Right kidney (tissue), 1 donor: ENCODE measurements at regions not wholly inside any gene's neighbourhood (a gene's known extent, or its start where the extent isn't known, plus 50 kb on each side); places are given as distances from the start of the nearest gene placed in this dataset.

ENCODE experiments used
- DNase-seq: peaks from one replicate; pipeline ENCODE4 v3.0.0-alpha.2; 2016

GRCh38 chr2:176683618-176684111 is 414.4 kb downstream of the MTX2 start:
- no peak for DNase-seq

DNA sequence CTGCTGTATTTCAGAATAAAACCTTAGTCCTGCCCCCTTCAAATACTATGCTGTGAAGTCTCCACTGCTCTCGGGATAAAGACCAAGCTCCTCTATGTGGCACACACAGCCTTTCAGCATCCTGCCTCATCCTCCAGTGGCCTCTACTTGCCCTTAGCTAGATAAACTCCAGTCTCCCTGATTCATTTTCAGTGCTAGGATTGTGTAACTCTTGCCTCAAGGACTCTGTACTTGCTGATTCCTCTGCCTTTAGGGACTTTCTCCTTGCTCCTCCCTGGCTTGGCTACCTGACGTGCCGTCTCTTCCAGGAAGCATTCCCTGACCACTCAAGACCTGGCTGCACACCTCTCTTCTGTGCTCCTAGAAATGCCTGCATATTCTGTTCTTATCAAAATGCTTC is 416.7 kb downstream of the MTX2 start:
- DNase-seq = no peak

DNA sequence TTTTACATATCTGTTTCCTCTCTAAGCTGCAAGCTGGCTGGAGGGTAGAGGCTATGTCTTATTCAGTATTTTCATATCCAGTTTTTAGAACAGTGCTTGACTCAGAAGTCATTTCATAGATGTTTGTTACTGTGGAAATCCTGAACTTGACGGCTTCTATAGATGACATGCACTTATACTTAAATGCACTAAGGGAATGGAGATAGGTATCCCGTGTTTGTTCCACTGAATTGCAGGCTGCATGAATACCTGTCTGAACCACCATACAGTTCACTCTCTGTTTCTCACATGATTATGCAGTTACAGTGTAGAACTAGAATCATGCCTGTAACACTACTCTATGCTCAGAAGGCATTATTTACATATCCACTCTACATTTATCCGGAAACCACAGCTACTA is 417.1 kb downstream of the MTX2 start:
- DNase-seq = no peak

DNA sequence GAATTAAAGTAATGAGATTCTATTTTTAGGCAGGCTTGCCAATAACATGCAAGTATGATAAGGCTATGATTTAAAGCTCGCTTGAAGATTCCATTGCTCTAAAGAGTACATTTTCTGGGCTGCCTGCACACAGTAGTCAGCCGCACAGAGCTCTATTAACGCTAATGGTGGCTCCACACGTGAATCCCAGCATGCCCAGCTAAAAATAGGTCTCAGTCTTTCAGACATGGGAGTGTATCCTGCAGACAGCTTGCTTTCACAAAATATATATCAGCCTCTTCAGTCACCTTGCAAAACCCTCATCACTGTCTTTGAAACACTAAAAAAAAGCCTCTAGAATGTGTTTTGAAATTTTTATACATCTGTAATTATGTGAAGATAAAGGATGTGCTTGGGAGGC is 418.1 kb downstream of the MTX2 start:
- no peak for DNase-seq

GRCh38 chr2:176687944-176688343 is 418.7 kb downstream of the MTX2 start:
- no peak for DNase-seq

DNA sequence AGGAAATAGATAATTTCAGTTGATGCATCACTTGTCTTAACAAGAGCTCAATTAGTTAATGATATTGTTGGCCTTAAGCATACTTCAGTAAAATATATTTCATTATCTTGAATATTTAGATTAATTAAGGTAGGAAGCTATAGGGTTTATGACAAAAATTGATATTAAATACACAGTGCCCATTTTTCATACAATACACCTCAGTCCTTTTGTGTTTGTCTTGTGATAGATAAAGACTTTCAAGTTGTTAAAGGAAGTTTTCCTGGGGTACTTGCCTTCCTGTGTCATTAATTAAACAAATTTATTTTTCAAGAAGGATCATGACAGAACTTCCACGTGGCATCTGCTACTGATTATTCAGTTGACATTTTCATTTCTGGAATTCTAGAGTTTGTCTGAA is 420.5 kb downstream of the MTX2 start:
- no peak for DNase-seq

DNA sequence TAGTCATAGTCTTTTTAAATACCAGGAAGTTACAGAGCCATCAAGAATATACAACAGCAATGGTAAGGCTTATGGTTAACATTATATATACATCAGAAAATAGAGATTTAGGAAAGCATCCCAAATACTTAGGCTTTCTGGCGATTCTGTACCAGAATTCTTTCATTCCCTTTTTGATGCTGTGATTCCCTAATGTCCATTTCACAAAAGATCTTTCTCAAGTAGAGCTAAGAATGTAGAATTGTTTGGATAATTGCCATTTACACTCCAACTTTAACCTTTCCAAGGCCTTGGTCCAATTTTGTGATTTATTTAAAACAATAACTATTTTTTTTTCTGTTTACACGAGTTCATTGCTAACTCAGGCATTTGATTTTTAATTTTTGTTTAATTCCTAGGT is 422.2 kb downstream of the MTX2 start:
- DNase-seq = no peak

- no peak for DNase-seq
Measured at GRCh38 chr2:176692533-176692932, 423.3 kb downstream of the MTX2 start.

DNA sequence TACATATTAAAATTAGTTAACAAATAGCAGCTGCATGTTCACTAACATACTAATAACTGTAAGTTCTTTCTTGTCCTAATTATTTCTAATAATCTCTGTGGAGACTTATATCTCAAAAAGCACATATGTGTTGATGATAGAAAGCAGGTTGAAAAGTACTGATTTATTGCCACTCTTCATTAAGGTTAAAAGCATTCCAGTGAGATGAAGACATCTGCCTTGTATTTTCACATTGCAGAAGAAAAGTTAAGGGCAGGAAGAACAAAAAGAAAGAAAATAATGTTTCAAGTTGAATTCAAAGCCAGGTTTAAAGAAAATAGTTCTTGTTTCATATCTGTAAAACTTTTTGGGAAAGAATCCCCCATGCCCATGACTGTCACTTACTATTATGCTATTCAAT is 429.9 kb downstream of the MTX2 start:
- DNase-seq = no peak

DNA sequence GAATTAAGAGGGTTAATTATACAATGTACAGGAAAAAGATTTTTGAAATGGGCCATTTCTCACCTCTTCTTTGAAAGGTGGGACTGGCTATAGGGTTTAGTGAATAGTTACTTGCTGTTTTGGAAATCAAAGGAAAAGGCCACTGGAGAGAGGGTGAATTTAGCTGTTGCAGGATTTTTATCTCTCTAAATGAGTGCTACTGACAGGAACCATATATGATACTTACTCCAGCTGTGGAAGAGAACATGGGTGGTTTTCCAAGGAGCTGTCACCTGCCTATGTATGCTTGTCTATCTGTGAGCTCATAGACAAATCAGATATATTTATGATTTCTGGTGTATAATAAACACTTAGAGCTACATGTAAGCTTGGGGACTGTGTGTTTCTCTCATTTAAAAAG is 430.4 kb downstream of the MTX2 start:
- DNase-seq = no peak

- DNase-seq = no peak
Measured at GRCh38 chr2:176702131-176702530, 432.9 kb downstream of the MTX2 start.

DNA sequence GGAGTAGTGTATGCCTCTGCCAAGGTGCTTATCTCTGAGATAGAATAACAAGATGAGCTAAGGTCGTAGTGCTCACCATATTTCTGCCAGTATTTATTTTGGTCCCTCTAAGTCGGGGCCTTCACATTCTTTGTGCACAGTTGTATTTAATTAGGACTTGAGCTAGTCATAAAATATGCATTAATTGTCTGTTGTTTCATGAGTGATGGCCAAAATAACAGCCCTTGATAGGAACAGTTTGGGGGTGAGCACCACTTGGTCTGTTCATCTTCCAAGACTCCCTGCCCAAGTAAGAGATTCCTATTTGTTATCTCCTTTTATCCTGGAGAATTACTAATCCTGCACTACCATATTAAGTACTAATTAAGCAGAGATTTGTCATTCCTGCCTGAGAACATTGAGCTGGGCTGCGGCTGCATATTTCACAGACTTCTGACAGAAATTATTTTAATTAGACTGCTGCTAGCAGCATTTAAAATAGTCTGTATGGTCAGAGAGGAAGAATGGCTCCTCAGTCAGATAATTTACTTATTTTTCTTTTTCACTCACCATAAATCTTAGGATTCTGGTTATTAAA is 435.1 kb downstream of the MTX2 start:
- peak; percentile 25 for DNase-seq

DNA sequence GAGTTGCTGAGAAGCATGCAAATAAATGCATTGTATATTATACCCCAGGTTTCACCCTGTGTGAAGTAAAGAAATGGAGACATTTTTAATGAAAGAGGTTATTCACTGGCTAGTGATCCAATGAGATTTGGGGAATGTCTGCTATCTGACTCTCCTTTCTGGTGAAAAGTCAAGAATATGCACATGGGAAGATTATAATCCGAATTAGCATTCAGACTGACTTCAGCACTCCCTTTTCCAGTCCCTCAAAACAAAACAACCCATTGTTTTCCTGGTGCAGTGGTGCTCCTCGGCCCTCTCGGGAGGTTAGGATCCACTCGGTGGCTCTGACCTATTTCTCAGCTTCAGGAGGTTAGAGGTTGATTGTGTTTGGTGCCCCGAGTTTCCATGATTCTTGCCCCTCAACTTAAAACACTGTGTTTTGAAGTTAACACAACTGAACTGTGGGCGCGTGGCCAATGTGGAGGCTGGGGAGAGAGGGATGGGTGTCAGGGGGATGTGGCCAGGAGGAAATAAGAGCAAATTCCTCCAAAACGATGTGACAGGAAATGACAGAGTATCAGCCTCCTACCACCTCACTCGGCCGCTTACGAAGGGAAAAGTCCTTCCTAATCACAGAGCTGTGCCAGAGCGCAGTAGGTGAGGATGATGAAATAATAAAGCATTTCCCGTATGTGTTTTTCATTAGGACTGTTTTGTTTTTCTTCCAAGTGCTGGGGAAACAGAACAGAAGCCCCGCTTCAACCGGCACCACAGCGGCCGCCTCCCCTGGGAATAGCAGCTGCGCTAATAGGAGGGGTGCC is 440.1 kb downstream of the MTX2 start:
- no peak for DNase-seq

GRCh38 chr2:176709991-176710390 is 440.7 kb downstream of the MTX2 start:
- DNase-seq = no peak

GRCh38 chr2:176710657-176711186 is 441.5 kb downstream of the MTX2 start:
- no peak for DNase-seq

- DNase-seq = no peak
Measured at GRCh38 chr2:176725873-176726645, 456.8 kb downstream of the MTX2 start.

DNA sequence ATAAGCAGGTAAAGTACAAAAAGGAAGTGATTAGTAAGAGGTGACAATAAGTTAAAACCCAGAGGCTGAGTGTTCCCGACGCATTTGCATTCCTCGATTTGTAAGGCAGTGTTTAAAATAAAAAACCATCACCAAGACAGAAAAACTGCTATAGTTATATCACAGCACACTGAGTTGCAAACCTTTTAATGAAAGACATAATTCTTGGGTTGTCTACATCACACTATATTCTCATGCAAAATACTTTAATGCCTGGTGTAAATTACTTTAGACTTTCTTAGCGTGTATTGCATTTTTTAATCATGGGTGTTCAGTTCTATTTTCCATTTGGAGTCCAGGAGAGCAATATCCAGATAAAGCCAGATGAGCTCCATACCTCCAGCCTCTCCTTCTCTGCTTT is 458.5 kb downstream of the MTX2 start:
- no peak for DNase-seq

DNA sequence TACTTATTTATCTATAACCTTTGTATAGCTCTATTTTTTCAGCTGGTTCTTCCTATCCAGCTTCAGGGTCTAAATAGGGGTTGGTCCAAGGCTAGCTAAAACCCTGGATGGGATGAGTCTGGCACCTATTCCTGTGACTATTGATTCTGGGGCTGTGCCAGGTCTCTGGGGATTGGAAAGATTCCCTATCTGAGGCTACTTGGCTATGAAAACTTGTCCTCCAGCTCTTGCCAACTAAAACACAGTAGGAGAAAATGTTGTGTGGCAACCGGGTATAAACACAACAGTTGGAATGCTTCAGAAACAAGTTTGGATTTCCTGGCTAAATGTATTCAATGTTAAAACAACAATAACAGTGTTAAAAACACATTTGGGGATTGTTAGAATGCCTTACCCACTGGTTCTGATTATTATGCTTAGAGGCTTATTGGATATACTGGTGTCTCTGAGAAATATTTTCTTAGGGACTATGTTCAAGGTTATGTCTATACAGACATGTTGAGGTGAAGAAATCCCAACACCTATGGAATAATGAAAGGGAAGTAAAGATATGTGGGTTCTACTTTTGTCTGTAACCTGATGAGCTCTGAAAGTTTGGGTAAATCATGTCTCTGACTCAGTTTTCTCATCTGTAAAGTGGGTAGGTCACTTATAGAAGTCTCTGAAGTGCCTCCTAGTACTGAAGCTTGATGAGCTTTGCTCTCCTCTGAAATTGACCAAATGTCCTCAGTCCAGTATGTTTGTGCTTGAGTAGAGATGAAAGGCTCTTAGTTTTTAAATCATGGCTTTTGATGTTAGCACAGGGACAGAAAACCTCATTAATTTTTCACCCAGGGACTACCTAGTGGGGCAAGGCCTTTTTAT is 460.7 kb downstream of the MTX2 start:
- no peak for DNase-seq

GRCh38 chr2:176732780-176733179 is 463.5 kb downstream of the MTX2 start:
- DNase-seq = no peak

DNA sequence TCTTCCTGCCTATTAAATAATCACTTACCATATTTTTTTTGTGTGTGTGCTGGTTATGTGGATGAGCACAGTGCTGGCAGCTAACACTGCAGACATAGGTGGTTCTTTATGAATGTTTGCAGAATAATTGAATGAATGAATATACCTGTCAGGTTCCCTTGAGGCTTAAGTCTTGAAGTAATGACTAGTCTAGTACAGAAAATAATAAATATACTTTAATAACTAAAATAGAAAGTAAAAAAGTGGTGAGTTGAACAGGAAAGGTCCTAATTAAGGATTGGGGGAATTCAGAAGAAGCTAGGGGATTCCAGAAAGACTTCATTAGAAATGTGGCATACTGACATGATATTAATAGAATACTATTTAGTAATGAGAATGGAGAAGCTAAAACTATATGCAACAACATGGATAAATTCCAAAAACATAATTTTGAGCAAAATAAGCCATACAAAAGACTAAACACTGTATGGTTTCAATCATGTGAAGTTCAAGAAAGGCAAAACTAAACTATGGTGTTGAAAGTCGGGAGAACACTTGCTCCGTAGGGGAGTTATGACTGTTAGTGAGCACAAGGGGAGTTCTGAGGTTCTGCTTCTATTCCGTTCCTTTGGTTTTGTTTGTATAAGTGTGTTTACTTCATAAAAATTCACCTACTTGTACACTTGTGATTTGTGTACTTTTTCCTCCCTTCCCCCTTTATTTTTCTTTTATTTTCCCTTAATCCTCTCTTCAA is 464.6 kb downstream of the MTX2 start:
- no peak for DNase-seq

- DNase-seq = no peak
Measured at GRCh38 chr2:176734868-176735267, 465.6 kb downstream of the MTX2 start.
